IPS-NIHi11 (cell line): ENCODE measurements at regions not wholly inside any gene's neighbourhood (a gene's known extent, or its start where the extent isn't known, plus 50 kb on each side); places are given as distances from the start of the nearest gene placed in this dataset.

Source experiments
- DNase-seq: peaks from one replicate; pipeline ENCODE4 v3.0.0; 2012; ENCODE audit warnings: mixed read lengths, low spot score

GRCh38 chr14:24693353-24693737, 59.4 kb upstream of the GZMB start:
- no peak for DNase-seq

GRCh38 chr14:24692382-24693352, 58.7 kb upstream of the GZMB start:
- DNase-seq = no peak

GRCh38 chr14:24690492-24690891, 56.5 kb upstream of the GZMB start:
- DNase-seq = peak; percentile 53

GRCh38 chr14:24688030-24688658, 54.2 kb upstream of the GZMB start:
- DNase-seq = no peak
